ENCODE measurements at regions not wholly inside any gene's neighbourhood (a gene's known extent, or its start where the extent isn't known, plus 50 kb on each side); places are given as distances from the start of the nearest gene placed in this dataset.

GRCh38 chr1:186550832-186551231 is 89.9 kb upstream of the PDC start:
- Mint-ChIP-seq H3K27me3 (ENCODE audit: low read depth) (no peaks in the 10 kb centered on the region), H3K4me1 (no peaks in the 10 kb centered on the region)
- TF ChIP-seq CTCF (IDR thresholded peaks at IDR 0.05; ENCODE audit: unreplicated experiment in 3 of 3), result no peak

GRCh38 chr1:186541003-186541402 is 80.1 kb upstream of the PDC start:
- Mint-ChIP-seq H3K9me3 (peaks cover 17% of the 10 kb centered on the region), H3K27me3 (ENCODE audit: low read depth) (no peaks in the 10 kb centered on the region), H3K27ac (no peak overlapping the region), H3K4me1 (no peaks in the 10 kb centered on the region), H3K36me3 (ENCODE audit: low read depth) (no peaks in the 10 kb centered on the region), H3K4me3 (no peak overlapping the region)
- no peak for TF ChIP-seq CTCF (IDR thresholded peaks at IDR 0.05; ENCODE audit: unreplicated experiment in 3 of 3)

More at GRCh38 chr1:186550832-186551231, 89.9 kb upstream of the PDC start:
- Mint-ChIP-seq H3K27ac (no peak overlapping the region), H3K9me3 (peaks cover 20% of the 10 kb centered on the region), H3K36me3 (ENCODE audit: low read depth) (no peaks in the 10 kb centered on the region), H3K4me3 (no peak overlapping the region)

DNA sequence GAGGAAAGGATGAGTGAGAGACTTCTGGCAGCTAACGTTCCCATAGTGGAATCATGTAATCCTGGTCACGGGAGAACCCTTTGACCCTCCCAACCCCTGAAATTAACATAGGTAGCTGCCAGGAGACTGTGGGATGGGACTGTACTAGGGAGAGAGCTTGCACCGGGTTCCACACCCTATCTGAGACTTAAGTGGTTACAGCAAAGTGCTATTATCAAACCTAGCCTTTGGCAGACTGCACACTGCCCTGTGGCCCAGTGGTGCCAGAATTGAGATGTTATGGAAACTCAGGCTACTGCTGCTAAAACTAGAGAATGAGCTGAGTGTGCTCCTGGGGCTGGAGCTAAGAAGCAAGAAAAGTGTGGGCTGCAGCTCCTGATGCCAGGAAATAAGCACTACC is 79.6 kb upstream of the PDC start:
- Mint-ChIP-seq H3K27me3 (ENCODE audit: low read depth) (no peaks in the 10 kb centered on the region), H3K9me3 (peaks cover 17% of the 10 kb centered on the region), H3K36me3 (ENCODE audit: low read depth) (no peaks in the 10 kb centered on the region), H3K4me3 (no peak overlapping the region), H3K4me1 (no peaks in the 10 kb centered on the region), H3K27ac (no peak overlapping the region)
- TF ChIP-seq CTCF (IDR thresholded peaks at IDR 0.05; ENCODE audit: unreplicated experiment in 3 of 3), result no peak

GRCh38 chr1:186536273-186536890 is 75.5 kb upstream of the PDC start:
- H3K9me3 Mint-ChIP-seq, result peaks cover 6% of the 10 kb centered on the region
- H3K4me1 Mint-ChIP-seq, result no peaks in the 10 kb centered on the region
- no peak overlapping the region for H3K4me3 Mint-ChIP-seq
- no peak overlapping the region for H3K27ac Mint-ChIP-seq
- no peak for TF ChIP-seq CTCF (IDR thresholded peaks at IDR 0.05; ENCODE audit: unreplicated experiment in 3 of 3)
- H3K27me3 Mint-ChIP-seq (ENCODE audit: low read depth), result no peaks in the 10 kb centered on the region
- H3K36me3 Mint-ChIP-seq (ENCODE audit: low read depth), result no peaks in the 10 kb centered on the region

DNA sequence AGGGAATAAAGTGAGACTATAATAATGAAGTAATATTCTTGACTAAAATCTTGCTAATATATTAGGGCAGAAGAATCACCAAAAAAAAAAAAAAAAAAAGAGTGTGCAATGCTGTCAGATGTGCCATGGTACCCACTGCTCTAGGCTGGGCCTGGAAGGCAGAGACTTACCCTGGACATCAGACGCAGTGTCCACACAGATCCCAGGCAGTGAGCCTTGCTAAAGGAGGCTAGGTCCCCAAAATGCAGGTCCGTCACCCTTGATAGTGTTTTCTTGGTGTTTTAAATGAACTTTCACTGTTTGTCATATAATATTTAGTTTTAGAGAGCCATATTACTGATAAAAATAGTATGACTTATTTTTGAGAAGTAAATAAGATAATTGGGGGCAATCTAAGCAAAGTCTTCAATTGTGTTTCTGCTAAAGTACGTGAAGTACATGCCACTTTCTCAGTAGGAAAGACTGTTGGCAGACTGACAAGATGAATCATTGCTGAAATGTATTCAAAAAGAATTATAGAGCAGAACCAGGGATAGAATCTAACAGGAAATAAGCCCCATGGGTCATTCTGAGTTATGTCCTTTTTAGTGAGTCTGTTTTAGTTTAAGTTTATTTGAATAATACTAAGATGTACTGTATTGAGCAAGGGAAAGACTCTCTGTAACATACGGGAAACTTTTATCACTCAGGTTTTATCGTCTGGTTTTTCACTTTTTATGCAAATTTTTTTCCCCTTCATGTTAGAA is 74.6 kb upstream of the PDC start:
- Mint-ChIP-seq H3K4me1 (no peaks in the 10 kb centered on the region), H3K36me3 (ENCODE audit: low read depth) (no peaks in the 10 kb centered on the region), H3K27ac (no peak overlapping the region), H3K27me3 (ENCODE audit: low read depth) (no peaks in the 10 kb centered on the region), H3K4me3 (no peak overlapping the region), H3K9me3 (peaks cover 6% of the 10 kb centered on the region)
- TF ChIP-seq CTCF (IDR thresholded peaks at IDR 0.05; ENCODE audit: unreplicated experiment in 3 of 3), result no peak

DNA sequence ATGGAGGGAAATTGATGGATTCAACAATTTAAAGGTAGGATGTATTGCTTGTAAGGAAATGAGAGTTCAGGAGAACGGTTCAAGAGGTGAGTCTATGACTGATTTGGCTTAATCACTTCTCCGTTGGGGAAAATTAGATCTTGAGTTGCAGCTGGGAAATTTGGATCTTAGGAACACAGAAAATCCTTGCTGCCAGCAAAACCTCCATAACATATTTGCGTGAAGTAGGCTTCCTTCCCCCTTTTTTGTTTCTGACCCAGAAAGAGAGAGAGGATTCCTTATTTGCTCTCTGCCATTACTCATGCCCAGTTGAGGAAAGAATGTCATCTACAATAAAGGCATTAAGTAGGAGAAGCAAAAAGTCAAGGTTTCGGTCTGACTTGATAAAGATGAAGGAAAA is 73.5 kb upstream of the PDC start:
- no peaks in the 10 kb centered on the region for H3K9me3 Mint-ChIP-seq
- H3K4me1 Mint-ChIP-seq, result no peaks in the 10 kb centered on the region
- H3K27me3 Mint-ChIP-seq (ENCODE audit: low read depth), result no peaks in the 10 kb centered on the region
- no peak overlapping the region for H3K27ac Mint-ChIP-seq
- H3K36me3 Mint-ChIP-seq (ENCODE audit: low read depth), result no peaks in the 10 kb centered on the region
- no peak overlapping the region for H3K4me3 Mint-ChIP-seq
- TF ChIP-seq CTCF (IDR thresholded peaks at IDR 0.05; ENCODE audit: unreplicated experiment in 3 of 3), result no peak
